ENCODE measurements at regions not wholly inside any gene's neighbourhood (a gene's known extent, or its start where the extent isn't known, plus 50 kb on each side); places are given as distances from the start of the nearest gene placed in this dataset.
"Not testable (repeated sequence)": the region's sequence is repeated elsewhere in the genome, so short reads cannot be mapped to it uniquely, and the experiment has no call there.

- no peak for DNase-seq (ENCODE audit: low read depth in 2 of 2)
Observed at GRCh38 chr14:35988972-35989690, 163.0 kb downstream of the BRMS1L start.

- no peak for DNase-seq (ENCODE audit: low read depth in 2 of 2)
Observed at GRCh38 chr14:35988550-35988949, 162.4 kb downstream of the BRMS1L start.

- no peak for DNase-seq (ENCODE audit: low read depth in 2 of 2)
Observed at GRCh38 chr14:35987731-35988130, 161.6 kb downstream of the BRMS1L start.

GRCh38 chr14:35986219-35986573, 160.1 kb downstream of the BRMS1L start:
- DNase-seq (ENCODE audit: low read depth in 2 of 2) = no peak

- no peak for DNase-seq (ENCODE audit: low read depth in 2 of 2)
Observed at GRCh38 chr14:35985474-35986218, 159.5 kb downstream of the BRMS1L start.

GRCh38 chr14:35979531-35979930, 153.4 kb downstream of the BRMS1L start:
- DNase-seq (ENCODE audit: low read depth in 2 of 2) = no peak

GRCh38 chr14:35978561-35978960, 152.4 kb downstream of the BRMS1L start:
- DNase-seq (ENCODE audit: low read depth in 2 of 2) = no peak

GRCh38 chr14:35975814-35976213, 149.7 kb downstream of the BRMS1L start:
- no peak for DNase-seq (ENCODE audit: low read depth in 2 of 2)

- DNase-seq (ENCODE audit: low read depth in 2 of 2) = no peak
Observed at GRCh38 chr14:35973770-35974169, 147.6 kb downstream of the BRMS1L start.

- no peak for DNase-seq (ENCODE audit: low read depth in 2 of 2)
Observed at GRCh38 chr14:35971965-35972630, 146.0 kb downstream of the BRMS1L start.

GRCh38 chr14:35969310-35969709, 143.2 kb downstream of the BRMS1L start:
- DNase-seq (ENCODE audit: low read depth in 2 of 2) = no peak

GRCh38 chr14:35965400-35965799, 139.3 kb downstream of the BRMS1L start:
- no peak for DNase-seq (ENCODE audit: low read depth in 2 of 2)

GRCh38 chr14:35964697-35965286, 138.7 kb downstream of the BRMS1L start:
- no peak for DNase-seq (ENCODE audit: low read depth in 2 of 2)

GRCh38 chr14:35963209-35963608, 137.1 kb downstream of the BRMS1L start:
- no peak for DNase-seq (ENCODE audit: low read depth in 2 of 2)

- no peak for DNase-seq (ENCODE audit: low read depth in 2 of 2)
Observed at GRCh38 chr14:35961697-35962274, 135.6 kb downstream of the BRMS1L start.

GRCh38 chr14:35959835-35960234, 133.7 kb downstream of the BRMS1L start:
- DNase-seq (ENCODE audit: low read depth in 2 of 2) = no peak

GRCh38 chr14:35958499-35958898, 132.4 kb downstream of the BRMS1L start:
- no peak for DNase-seq (ENCODE audit: low read depth in 2 of 2)

GRCh38 chr14:35956376-35957085, 130.4 kb downstream of the BRMS1L start:
- DNase-seq (ENCODE audit: low read depth in 2 of 2) = no peak

GRCh38 chr14:35952584-35952983, 126.4 kb downstream of the BRMS1L start:
- DNase-seq (ENCODE audit: low read depth in 2 of 2) = no peak

- no peak for DNase-seq (ENCODE audit: low read depth in 2 of 2)
Observed at GRCh38 chr14:35949920-35950513, 123.9 kb downstream of the BRMS1L start.

- DNase-seq (ENCODE audit: low read depth in 2 of 2) = not testable (repeated sequence)
Observed at GRCh38 chr14:35947983-35948382, 121.8 kb downstream of the BRMS1L start.

All from fibroblast of skin of left biceps (primary cell).